ENCODE measurements at regions not wholly inside any gene's neighbourhood (a gene's known extent, or its start where the extent isn't known, plus 50 kb on each side); places are given as distances from the start of the nearest gene placed in this dataset.
"Not testable (repeated sequence)": the region's sequence is repeated elsewhere in the genome, so short reads cannot be mapped to it uniquely, and the experiment has no call there.

GRCh38 chr4:19191979-19192650 is 1059.6 kb upstream of the SLIT2 start:
- no peaks in the 10 kb centered on the region for H3K9me3 Mint-ChIP-seq
- DNase-seq = no peak

GRCh38 chr4:19187691-19188090 is 1064.0 kb upstream of the SLIT2 start:
- Mint-ChIP-seq H3K4me1 (ENCODE audit: low read depth) (peaks cover 18% of the 10 kb centered on the region), H3K4me3 (no peak overlapping the region), H3K27ac (peak overlapping the region; percentile 15; the same call in 1 of the 2 replicates), H3K9me3 (no peaks in the 10 kb centered on the region), H3K27me3 (ENCODE audit: insufficient read depth) (no peaks in the 10 kb centered on the region), H3K36me3 (ENCODE audit: low read depth) (no peaks in the 10 kb centered on the region)
- TF ChIP-seq CTCF (IDR thresholded peaks at IDR 0.05) = no peak
- no peak for DNase-seq

More at GRCh38 chr4:19191979-19192650, 1059.6 kb upstream of the SLIT2 start:
- H3K36me3 Mint-ChIP-seq (ENCODE audit: low read depth) = no peaks in the 10 kb centered on the region
- H3K4me3 Mint-ChIP-seq = no peak overlapping the region
- H3K27me3 Mint-ChIP-seq (ENCODE audit: insufficient read depth) = peaks cover 3% of the 10 kb centered on the region; the same call in 1 of the 2 replicates
- TF ChIP-seq CTCF (IDR thresholded peaks at IDR 0.05) = no peak
- peaks cover 6% of the 10 kb centered on the region for H3K4me1 Mint-ChIP-seq (ENCODE audit: low read depth)
- H3K27ac Mint-ChIP-seq = no peak overlapping the region

- peaks cover 18% of the 10 kb centered on the region for H3K4me1 Mint-ChIP-seq (ENCODE audit: low read depth)
- no peaks in the 10 kb centered on the region for H3K36me3 Mint-ChIP-seq (ENCODE audit: low read depth)
- H3K27me3 Mint-ChIP-seq (ENCODE audit: insufficient read depth) = no peaks in the 10 kb centered on the region
- no peak for TF ChIP-seq CTCF (IDR thresholded peaks at IDR 0.05)
- no peaks in the 10 kb centered on the region for H3K9me3 Mint-ChIP-seq
- no peak overlapping the region for H3K4me3 Mint-ChIP-seq
- H3K27ac Mint-ChIP-seq = peak overlapping the region; percentile 15; the same call in 1 of the 2 replicates
- DNase-seq = no peak
These were observed 1064.6 kb upstream of the SLIT2 start for GRCh38 chr4:19187096-19187495.

- not testable (repeated sequence) for H3K9me3 Mint-ChIP-seq; H3K36me3 Mint-ChIP-seq (ENCODE audit: low read depth); H3K27me3 Mint-ChIP-seq (ENCODE audit: insufficient read depth); H3K27ac Mint-ChIP-seq; H3K4me3 Mint-ChIP-seq; DNase-seq
- H3K4me1 Mint-ChIP-seq (ENCODE audit: low read depth) = peaks cover 20% of the 10 kb centered on the region
These were observed 1070.1 kb upstream of the SLIT2 start for GRCh38 chr4:19181631-19182030.

- Mint-ChIP-seq H3K9me3 (no peaks in the 10 kb centered on the region), H3K4me1 (ENCODE audit: low read depth) (peaks cover 9% of the 10 kb centered on the region), H3K27ac (no peak overlapping the region), H3K4me3 (no peak overlapping the region), H3K27me3 (ENCODE audit: insufficient read depth) (no peaks in the 10 kb centered on the region), H3K36me3 (ENCODE audit: low read depth) (no peaks in the 10 kb centered on the region)
- no peak for TF ChIP-seq CTCF (IDR thresholded peaks at IDR 0.05)
- no peak for DNase-seq
These were observed 1072.9 kb upstream of the SLIT2 start for GRCh38 chr4:19178835-19179234.

- no peak overlapping the region for H3K4me3 Mint-ChIP-seq
- peak; percentile 9 for DNase-seq
- peaks cover 9% of the 10 kb centered on the region for H3K4me1 Mint-ChIP-seq (ENCODE audit: low read depth)
- no peaks in the 10 kb centered on the region for H3K9me3 Mint-ChIP-seq
- no peak for TF ChIP-seq CTCF (IDR thresholded peaks at IDR 0.05)
- no peaks in the 10 kb centered on the region for H3K36me3 Mint-ChIP-seq (ENCODE audit: low read depth)
- no peak overlapping the region for H3K27ac Mint-ChIP-seq
- H3K27me3 Mint-ChIP-seq (ENCODE audit: insufficient read depth) = no peaks in the 10 kb centered on the region
These were observed 1074.1 kb upstream of the SLIT2 start for GRCh38 chr4:19177616-19178015.
